SK-N-SH (cell line): ENCODE measurements at regions not wholly inside any gene's neighbourhood (a gene's known extent, or its start where the extent isn't known, plus 50 kb on each side); places are given as distances from the start of the nearest gene placed in this dataset.

Experiments
- CTCF ChIA-PET: fragments of 300-600, 350-600 bp; formaldehyde crosslinking; extraction: SDS; loops from one replicate; lab custom pipeline; 2021; lab: Yijun Ruan, JAX
- POLR2A ChIA-PET: fragments of 350-600 bp; sonication (Branson Sonifier 250); formaldehyde crosslinking; extraction: SDS; loops from one replicate; lab custom pipeline; 2020; ENCODE audit warnings: antibody characterized with exemption, inconsistent platforms; lab: Yijun Ruan, JAX
- DNase-seq: peaks from one replicate; pipeline ENCODE4 v3.0.0; 2012
- H2AFZ ChIP-seq: fragments of 200-600 bp; sonication (generic); 2 replicates; pipeline ENCODE4 v1.8.1; 2016; ENCODE audit warnings: antibody characterized with exemption, mild to moderate bottlenecking, low read depth
- H3F3A ChIP-seq: fragments of 200-600 bp; sonication (generic); replicated peaks from 2 replicates; pipeline ENCODE3; 2016; ENCODE audit warnings: antibody characterized with exemption, mild to moderate bottlenecking; ENCODE audit not compliant: insufficient read depth
- H3K27ac ChIP-seq, 2 experiments: fragments of 200-500 bp in 1 of 2; fragments of 200-600 bp in 1 of 2; sonication (Bioruptor generic) in 1 of 2; sonication (generic), shearing (Covaris generic) in 1 of 2; 2 replicates each; pipeline versions ENCODE4 v1.5.1 to v1.6.1; 2014 to 2016; ENCODE audit warnings: low read depth in 2 of 2, inconsistent platforms in 1 of 2, low read length in 1 of 2, mild to moderate bottlenecking in 1 of 2, mixed read lengths in 1 of 2
- H3K27me3 ChIP-seq: fragments of 200-600 bp; sonication (generic), shearing (Covaris generic); 2 replicates; pipeline ENCODE4 v1.6.1; 2016; ENCODE audit warnings: mixed run types; ENCODE audit not compliant: insufficient read depth
- H3K36me3 ChIP-seq, 2 experiments: fragments of 200-500 bp in 1 of 2; fragments of 200-600 bp in 1 of 2; sonication (Bioruptor generic) in 1 of 2; sonication (generic) in 1 of 2; replicated peaks in 1 of 2; 2 replicates each; pipeline versions ENCODE3 to v1.5.1; 2014 to 2016; ENCODE audit warnings: low read length in 1 of 2, mild to moderate bottlenecking in 1 of 2; ENCODE audit not compliant: insufficient read depth in 2 of 2, control insufficient read depth in 1 of 2
- H3K4me1 ChIP-seq, 2 experiments: fragments of 200-500 bp in 1 of 2; fragments of 200-600 bp in 1 of 2; sonication (Bioruptor generic) in 1 of 2; sonication (generic), shearing (Covaris generic) in 1 of 2; 2 replicates each; pipeline versions ENCODE4 v1.5.1 to v1.6.1; 2014 to 2016; ENCODE audit warnings: low read depth in 1 of 2, low read length in 1 of 2, mixed run types in 1 of 2; ENCODE audit not compliant: insufficient read depth in 2 of 2, control insufficient read depth in 1 of 2
- H3K4me2 ChIP-seq: fragments of 200-600 bp; sonication (generic), shearing (Covaris generic); 2 replicates; pipeline ENCODE4 v1.6.1; 2017; ENCODE audit warnings: mixed run types
- H3K4me3 ChIP-seq, 2 experiments: fragments of 200-500 bp in 1 of 2; fragments of 200-600 bp in 1 of 2; sonication (Bioruptor generic) in 1 of 2; sonication (generic), shearing (Covaris generic) in 1 of 2; 2 replicates each; pipeline versions ENCODE4 v1.5.1 to v1.8.1; 2014 to 2016; ENCODE audit warnings: low read depth in 2 of 2, inconsistent platforms in 1 of 2, low read length in 1 of 2, mild to moderate bottlenecking in 1 of 2, mixed read lengths in 1 of 2, moderate library complexity in 1 of 2
- H3K79me2 ChIP-seq: fragments of 200-600 bp; sonication (generic); 2 replicates; pipeline ENCODE4 v1.8.1; 2017; ENCODE audit warnings: mild to moderate bottlenecking; ENCODE audit not compliant: insufficient read depth
- H3K9ac ChIP-seq: fragments of 200-600 bp; sonication (generic); 2 replicates; pipeline ENCODE4 v1.6.1; 2017; ENCODE audit warnings: mixed run types
- H3K9me2 ChIP-seq: fragments of 200-600 bp; sonication (generic); 2 replicates; pipeline ENCODE4 v1.6.1; 2017; ENCODE audit warnings: mixed run types
- H3K9me3 ChIP-seq: fragments of 200-600 bp; sonication (generic); 2 replicates; pipeline ENCODE4 v1.6.1; 2017; ENCODE audit warnings: mixed run types, mild to moderate bottlenecking, moderate library complexity
- H4K20me1 ChIP-seq: fragments of 200-600 bp; sonication (generic); 2 replicates; pipeline ENCODE4 v1.6.1; 2017; ENCODE audit warnings: mild to moderate bottlenecking, mixed run types; ENCODE audit not compliant: insufficient read depth
- EP300 ChIP-seq, 2 experiments: IDR thresholded peaks; 2 replicates each; pipeline versions ENCODE4 v1.4.0 to v1.6.1; 2012; ENCODE audit warnings: borderline replicate concordance in 1 of 2, low read depth in 1 of 2, low read length in 1 of 2
- FOXJ3 ChIP-seq: sonication (generic); formaldehyde crosslinking; IDR thresholded peaks from 2 replicates; pipeline ENCODE4 v1.5.1; 2020; ENCODE audit warnings: mild to moderate bottlenecking, missing genetic modification reagents
- GABPA ChIP-seq: IDR thresholded peaks from 2 replicates; pipeline ENCODE4 v1.4.0; 2012; ENCODE audit warnings: low read depth, mild to moderate bottlenecking
- MXI1 ChIP-seq: IDR thresholded peaks from 2 replicates; pipeline ENCODE4 v1.6.1; 2012; ENCODE audit warnings: mild to moderate bottlenecking, low read depth, low read length, improper control_type of control experiment
- PBX3 ChIP-seq: IDR thresholded peaks from 2 replicates; pipeline ENCODE4; 2012
- POLR2AphosphoS5 ChIP-seq: IDR thresholded peaks from 2 replicates; pipeline ENCODE4 v1.6.1; 2012; ENCODE audit warnings: low read depth, low read length
- SIN3A ChIP-seq: IDR thresholded peaks from 2 replicates; pipeline ENCODE4 v1.6.1; 2012; ENCODE audit warnings: low read depth, mild to moderate bottlenecking, low read length, moderate library complexity, borderline replicate concordance
- SMC3 ChIP-seq: IDR thresholded peaks from 2 replicates; pipeline ENCODE4 v1.6.1; 2012; ENCODE audit warnings: low read depth, low read length, improper control_type of control experiment
- TCF12 ChIP-seq: IDR thresholded peaks from 2 replicates; pipeline ENCODE4 v1.4.0; 2012
- TEAD4 ChIP-seq: IDR thresholded peaks from 2 replicates; pipeline ENCODE4 v1.4.0; 2012; ENCODE audit warnings: mild to moderate bottlenecking, borderline replicate concordance; ENCODE audit not compliant: insufficient read depth
- USF2 ChIP-seq: fragments of 150-350 bp; IDR thresholded peaks from 2 replicates; pipeline ENCODE4 v1.6.1; 2017; ENCODE audit warnings: antibody characterized with exemption, low read length, low read depth, borderline replicate concordance
- YY1 ChIP-seq: IDR thresholded peaks from 2 replicates; pipeline ENCODE4 v1.4.0; 2012; ENCODE audit warnings: low read depth, mild to moderate bottlenecking
- WGBS: methylation state at CpG from one replicate; pipeline ENCODE4 v1.1.6; 2017; ENCODE audit warnings: low lambda C conversion rate; 5-methylcytosine and 5-hydroxymethylcytosine counted together
- TF ChIP-seq, protein P1 (sequence below): IDR thresholded peaks from 2 replicates; pipeline ENCODE4 v1.4.0; 2012; ENCODE audit warnings: low read depth

DNA sequence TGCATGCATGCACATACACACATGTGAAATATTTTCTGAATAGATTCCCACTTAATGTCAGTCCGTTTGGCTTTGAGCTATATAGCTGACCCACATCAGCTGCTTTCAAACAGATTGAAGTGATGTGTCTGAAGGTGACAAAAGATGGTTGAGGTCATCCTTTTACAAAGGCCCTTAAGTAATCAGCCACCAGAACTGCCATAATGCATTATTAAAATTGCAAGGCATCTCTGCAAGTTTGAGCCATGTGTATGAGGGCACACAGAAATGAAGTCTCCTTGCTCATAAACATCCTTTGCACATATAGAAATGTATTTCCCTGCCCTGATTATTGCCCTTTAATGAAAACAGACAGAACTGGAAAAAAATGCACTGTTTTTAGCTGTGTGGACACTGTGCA lies 1043.0 kb upstream of the C9orf72 start:
- peak; percentile 1 for DNase-seq
- H4K20me1 ChIP-seq: no peaks in the 10 kb centered on the region
- no peaks in the 10 kb centered on the region for H3K79me2 ChIP-seq
- no peak overlapping the region for H3K9ac ChIP-seq
- no peak overlapping the region for H3K4me2 ChIP-seq
- no peaks in the 10 kb centered on the region for H3K27me3 ChIP-seq
- H3F3A ChIP-seq: no peaks in the 10 kb centered on the region
- POLR2A ChIA-PET: no interaction called here
- H3K9me3 ChIP-seq: no peaks in the 10 kb centered on the region
- TF ChIP-seq YY1 (no peak), TCF12 (no peak), SIN3A (no peak), TEAD4 (no peak), PBX3 (no peak), EP300 (IDR thresholded peaks at IDR 0.05; ENCODE audit: borderline replicate concordance in 1 of 2, low read depth in 1 of 2, low read length in 1 of 2) (no peak), SMC3 (no peak), USF2 (no peak), MXI1 (no peak), FOXJ3 (CRISPR knock-in tag) (no peak), GABPA (no peak), POLR2AphosphoS5 (no peak)
- TF ChIP-seq, protein P1, sequence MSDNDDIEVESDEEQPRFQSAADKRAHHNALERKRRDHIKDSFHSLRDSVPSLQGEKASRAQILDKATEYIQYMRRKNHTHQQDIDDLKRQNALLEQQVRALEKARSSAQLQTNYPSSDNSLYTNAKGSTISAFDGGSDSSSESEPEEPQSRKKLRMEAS: no peak
- TF ChIP-seq, all 33 proteins: peak for 0
- Histone ChIP-seq H3K27ac (no peak overlapping the region), H2AFZ (no peak overlapping the region), H3K4me1 (peaks cover 0 to 4% of the 10 kb centered on the region in 2 experiments; a peak in 1 of 4 replicates), H3K4me3 (no peak overlapping the region), H3K9me2 (no peaks in the 10 kb centered on the region), H3K36me3 (no peaks in the 10 kb centered on the region)
- 53% methylated on average over 1 of the region's 1 CpG for WGBS
- CTCF ChIA-PET: no interaction called here

DNA sequence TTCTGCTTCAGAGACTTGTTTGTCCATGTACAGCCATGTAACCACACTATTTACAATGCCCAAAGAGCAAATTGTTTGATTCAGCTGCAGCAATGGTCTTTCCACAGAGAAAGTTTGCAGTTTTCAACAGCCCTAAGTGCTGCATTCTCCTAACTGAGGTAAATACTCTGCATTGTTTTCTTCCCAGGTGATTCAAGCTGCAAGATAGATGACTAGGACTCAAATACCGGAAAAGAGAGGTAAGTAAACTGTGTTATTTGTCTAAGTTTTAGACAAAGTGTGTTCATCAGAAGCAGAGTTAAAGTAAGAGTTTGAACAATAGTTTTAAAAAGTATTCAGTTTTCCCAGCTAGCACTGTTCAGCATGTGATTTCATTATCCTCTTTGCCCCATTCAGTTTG lies 1046.7 kb upstream of the C9orf72 start:
- Histone ChIP-seq H4K20me1 (no peaks in the 10 kb centered on the region), H3K9me2 (no peaks in the 10 kb centered on the region), H3K36me3 (peaks cover 0 to 7% of the 10 kb centered on the region in 2 experiments), H3K27me3 (no peaks in the 10 kb centered on the region), H3K4me2 (no peak overlapping the region), H3F3A (no peaks in the 10 kb centered on the region), H3K9ac (no peak overlapping the region), H3K27ac (no peak overlapping the region), H2AFZ (no peak overlapping the region), H3K79me2 (no peaks in the 10 kb centered on the region), H3K4me1 (peaks cover 0 to 4% of the 10 kb centered on the region in 2 experiments; a peak in 1 of 4 replicates), H3K9me3 (no peaks in the 10 kb centered on the region), H3K4me3 (no peak overlapping the region)
- TF ChIP-seq MXI1: no peak
- DNase-seq: no peak
- POLR2A ChIA-PET: no interaction called here
- WGBS: 86% methylated on average over 1 of the region's 1 CpG
- CTCF ChIA-PET: no interaction called here
